Prostate gland (tissue), 2 donors: ENCODE measurements at regions not wholly inside any gene's neighbourhood (a gene's known extent, or its start where the extent isn't known, plus 50 kb on each side); places are given as distances from the start of the nearest gene placed in this dataset.

ENCODE experiments used
- POLR2A ChIP-seq: fragments of 450-650 bp; IDR thresholded peaks from one replicate; pipeline ENCODE4 v1.6.1; 2016; ENCODE audit warnings: antibody characterized with exemption, mild to moderate bottlenecking
- POLR2AphosphoS5 ChIP-seq: sonication (generic); formaldehyde crosslinking; IDR thresholded peaks from one replicate; pipeline ENCODE4 v1.6.1; 2017; ENCODE audit warnings: antibody characterized with exemption
- TF ChIP-seq, protein P1 (sequence below), 4 experiments: fragments of 200-600 bp in 2 of 4; fragments of 450-650 bp in 2 of 4; sonication (generic) in 2 of 4; IDR thresholded peaks; 1 replicate in 3 of 4; 2 replicates in 1 of 4; pipeline ENCODE4 v1.5.1; 2016 to 2019; ENCODE audit warnings: antibody characterized with exemption in 4 of 4, mild to moderate bottlenecking in 2 of 4, moderate library complexity in 2 of 4

GRCh38 chr9:34891386-34891785 is 66.7 kb upstream of the PHF24 start:
- TF ChIP-seq, protein P1, sequence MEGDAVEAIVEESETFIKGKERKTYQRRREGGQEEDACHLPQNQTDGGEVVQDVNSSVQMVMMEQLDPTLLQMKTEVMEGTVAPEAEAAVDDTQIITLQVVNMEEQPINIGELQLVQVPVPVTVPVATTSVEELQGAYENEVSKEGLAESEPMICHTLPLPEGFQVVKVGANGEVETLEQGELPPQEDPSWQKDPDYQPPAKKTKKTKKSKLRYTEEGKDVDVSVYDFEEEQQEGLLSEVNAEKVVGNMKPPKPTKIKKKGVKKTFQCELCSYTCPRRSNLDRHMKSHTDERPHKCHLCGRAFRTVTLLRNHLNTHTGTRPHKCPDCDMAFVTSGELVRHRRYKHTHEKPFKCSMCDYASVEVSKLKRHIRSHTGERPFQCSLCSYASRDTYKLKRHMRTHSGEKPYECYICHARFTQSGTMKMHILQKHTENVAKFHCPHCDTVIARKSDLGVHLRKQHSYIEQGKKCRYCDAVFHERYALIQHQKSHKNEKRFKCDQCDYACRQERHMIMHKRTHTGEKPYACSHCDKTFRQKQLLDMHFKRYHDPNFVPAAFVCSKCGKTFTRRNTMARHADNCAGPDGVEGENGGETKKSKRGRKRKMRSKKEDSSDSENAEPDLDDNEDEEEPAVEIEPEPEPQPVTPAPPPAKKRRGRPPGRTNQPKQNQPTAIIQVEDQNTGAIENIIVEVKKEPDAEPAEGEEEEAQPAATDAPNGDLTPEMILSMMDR (IDR thresholded peaks at IDR 0.05) = no peak
- TF ChIP-seq POLR2AphosphoS5 (no peak), POLR2A (no peak)
